WTC11 (cell line): ENCODE measurements at regions not wholly inside any gene's neighbourhood (a gene's known extent, or its start where the extent isn't known, plus 50 kb on each side); places are given as distances from the start of the nearest gene placed in this dataset.

Experiments
- ATAC-seq: fragments of 200-7000 bp; cut with Tn5 transposase; 2 replicates; pipeline ENCODE4 v1.10.0; 2021; ENCODE audit warnings: mild to moderate bottlenecking, moderate library complexity
- CTCF ChIA-PET: fragments of 300-600 bp; sonication (Branson Sonifier 250); formaldehyde crosslinking; loops from one replicate; lab custom pipeline; 2021; ENCODE audit warnings: antibody characterized with exemption; lab: Charles Lee
- POLR2A ChIA-PET: fragments of 350-600 bp; sonication (Branson Sonifier 250); formaldehyde crosslinking; loops from one replicate; lab custom pipeline; 2021; ENCODE audit warnings: antibody characterized with exemption; lab: Charles Lee
- DNase-seq: peaks from one replicate; pipeline ENCODE4 v3.0.0; 2021; ENCODE audit warnings: low spot score
- H3K27ac Mint-ChIP-seq: 2 replicates; pipeline ENCODE4 v1.8.0; 2021; ENCODE audit warnings: mixed read lengths
- H3K27me3 Mint-ChIP-seq: 2 replicates; pipeline ENCODE4 v1.8.0; 2021; ENCODE audit warnings: low read depth, mild to moderate bottlenecking, moderate library complexity, mixed read lengths
- H3K36me3 Mint-ChIP-seq: 2 replicates; pipeline ENCODE4 v1.8.0; 2021; ENCODE audit warnings: mixed read lengths
- H3K4me1 Mint-ChIP-seq: 2 replicates; pipeline ENCODE4 v1.8.0; 2022; ENCODE audit warnings: mixed read lengths
- H3K4me3 Mint-ChIP-seq: 2 replicates; pipeline ENCODE4 v1.8.0; 2021; ENCODE audit warnings: mild to moderate bottlenecking, moderate library complexity, mixed read lengths
- H3K9me3 Mint-ChIP-seq: 2 replicates; pipeline ENCODE4 v1.8.0; 2021; ENCODE audit warnings: mixed read lengths
- CBFB ChIP-seq: sonication (generic); formaldehyde crosslinking; IDR thresholded peaks from 2 replicates; pipeline ENCODE4 v1.8.1; 2022; ENCODE audit warnings: mild to moderate bottlenecking, low read depth, missing genetic modification reagents
- ETV6 ChIP-seq: sonication (generic); formaldehyde crosslinking; IDR thresholded peaks from 2 replicates; pipeline ENCODE4 v1.8.1; 2022; ENCODE audit warnings: mild to moderate bottlenecking, missing genetic modification reagents
- JAZF1 ChIP-seq: fragments of 250-450 bp; sonication (Bioruptor Pico); IDR thresholded peaks from 2 replicates; pipeline ENCODE4 v1.9.0; 2021; ENCODE audit warnings: moderate library complexity, mild to moderate bottlenecking, inconsistent platforms
- KAT7 ChIP-seq: sonication (generic); formaldehyde crosslinking; IDR thresholded peaks from 2 replicates; pipeline ENCODE4 v1.8.1; 2023; ENCODE audit warnings: missing genetic modification reagents, mild to moderate bottlenecking, borderline replicate concordance
- NR2C2 ChIP-seq: sonication (generic); formaldehyde crosslinking; IDR thresholded peaks from 2 replicates; pipeline ENCODE4 v1.8.0; 2022; ENCODE audit warnings: mild to moderate bottlenecking, missing genetic modification reagents
- NR3C1 ChIP-seq: sonication (generic); formaldehyde crosslinking; conservative IDR thresholded peaks from 2 replicates; pipeline ENCODE4 v1.8.1; 2023; ENCODE audit warnings: low read depth, mild to moderate bottlenecking, missing genetic modification reagents
- RORB ChIP-seq: fragments of 250-450 bp; sonication (Bioruptor Pico); IDR thresholded peaks from 2 replicates; pipeline ENCODE4 v1.9.0; 2021; ENCODE audit warnings: mild to moderate bottlenecking
- SP1 ChIP-seq: sonication (generic); formaldehyde crosslinking; conservative IDR thresholded peaks from 2 replicates; pipeline ENCODE4 v1.8.1; 2022; ENCODE audit warnings: missing genetic modification reagents
- TEAD1 ChIP-seq: sonication (generic); formaldehyde crosslinking; IDR thresholded peaks from 2 replicates; pipeline ENCODE4 v1.8.0; 2022; ENCODE audit warnings: mild to moderate bottlenecking, missing genetic modification reagents
- ZNF263 ChIP-seq: sonication (generic); formaldehyde crosslinking; IDR thresholded peaks from 2 replicates; pipeline ENCODE4 v1.8.1; 2022; ENCODE audit warnings: low read depth, mild to moderate bottlenecking, moderate library complexity, missing genetic modification reagents
- ZNF317 ChIP-seq: sonication (generic); formaldehyde crosslinking; IDR thresholded peaks from 2 replicates; pipeline ENCODE4 v1.8.1; 2023; ENCODE audit warnings: low read depth, mild to moderate bottlenecking, moderate library complexity, missing genetic modification reagents, borderline replicate concordance
- TF ChIP-seq, protein P1 (sequence below): sonication (generic); formaldehyde crosslinking; IDR thresholded peaks from 2 replicates; pipeline ENCODE4 v1.8.0; 2022; ENCODE audit warnings: missing genetic modification reagents
- TF ChIP-seq, protein P2 (sequence below): sonication (generic); formaldehyde crosslinking; IDR thresholded peaks from 2 replicates; pipeline ENCODE4 v1.8.1; 2022; ENCODE audit warnings: low read depth, missing genetic modification reagents, borderline replicate concordance
- TF ChIP-seq, protein P3 (sequence below): sonication (generic); formaldehyde crosslinking; IDR thresholded peaks from 2 replicates; pipeline ENCODE4 v1.8.0; 2023; ENCODE audit warnings: mild to moderate bottlenecking, missing genetic modification reagents
- TF ChIP-seq, protein P4 (sequence below): sonication (generic); formaldehyde crosslinking; IDR thresholded peaks from 2 replicates; pipeline ENCODE4 v1.8.0; 2022; ENCODE audit warnings: mild to moderate bottlenecking, missing genetic modification reagents
- TF ChIP-seq, protein P5 (sequence below): fragments of 200-600 bp; IDR thresholded peaks from 2 replicates; pipeline ENCODE4 v1.8.0; 2022; ENCODE audit warnings: antibody characterized with exemption
- TF ChIP-seq, protein P6 (sequence below): sonication (generic); formaldehyde crosslinking; IDR thresholded peaks from 2 replicates; pipeline ENCODE4 v1.8.1; 2023; ENCODE audit warnings: mild to moderate bottlenecking, missing genetic modification reagents

DNA sequence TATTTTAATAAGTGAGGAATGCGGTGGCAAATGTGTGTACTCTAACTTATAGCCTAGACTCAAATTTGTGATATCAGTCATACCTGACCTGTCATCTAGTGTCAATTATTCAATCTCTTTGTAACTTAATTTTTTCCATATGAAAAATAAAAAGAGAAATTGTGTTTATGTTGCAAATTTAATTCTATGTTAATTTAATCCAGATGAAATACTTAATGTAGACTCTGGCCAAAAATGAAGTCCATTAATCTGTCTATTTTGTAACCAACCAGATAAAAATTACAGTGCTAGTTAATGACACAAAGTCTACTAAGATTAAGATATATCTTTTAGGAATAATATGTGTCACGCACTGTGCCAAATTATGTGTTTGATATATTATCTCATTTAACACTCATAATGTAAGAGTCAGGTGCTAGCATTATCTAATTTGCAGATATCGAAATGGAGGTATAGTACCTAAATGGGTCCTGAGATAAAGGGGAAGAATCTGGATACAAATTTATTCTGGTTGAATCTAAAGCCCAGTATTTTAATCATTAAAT, 712.1 kb downstream of the KCTD16 start:
- no peak for ATAC-seq
- Mint-ChIP-seq H3K9me3 (no peaks in the 10 kb centered on the region), H3K36me3 (no peaks in the 10 kb centered on the region), H3K27me3 (no peaks in the 10 kb centered on the region; the same call in 1 of the 2 replicates), H3K4me3 (no peak overlapping the region), H3K27ac (no peak overlapping the region), H3K4me1 (no peaks in the 10 kb centered on the region)
- POLR2A ChIA-PET = no interaction called here
- DNase-seq = no peak
- TF ChIP-seq ETV6 = no peak
- TF ChIP-seq, protein P1, sequence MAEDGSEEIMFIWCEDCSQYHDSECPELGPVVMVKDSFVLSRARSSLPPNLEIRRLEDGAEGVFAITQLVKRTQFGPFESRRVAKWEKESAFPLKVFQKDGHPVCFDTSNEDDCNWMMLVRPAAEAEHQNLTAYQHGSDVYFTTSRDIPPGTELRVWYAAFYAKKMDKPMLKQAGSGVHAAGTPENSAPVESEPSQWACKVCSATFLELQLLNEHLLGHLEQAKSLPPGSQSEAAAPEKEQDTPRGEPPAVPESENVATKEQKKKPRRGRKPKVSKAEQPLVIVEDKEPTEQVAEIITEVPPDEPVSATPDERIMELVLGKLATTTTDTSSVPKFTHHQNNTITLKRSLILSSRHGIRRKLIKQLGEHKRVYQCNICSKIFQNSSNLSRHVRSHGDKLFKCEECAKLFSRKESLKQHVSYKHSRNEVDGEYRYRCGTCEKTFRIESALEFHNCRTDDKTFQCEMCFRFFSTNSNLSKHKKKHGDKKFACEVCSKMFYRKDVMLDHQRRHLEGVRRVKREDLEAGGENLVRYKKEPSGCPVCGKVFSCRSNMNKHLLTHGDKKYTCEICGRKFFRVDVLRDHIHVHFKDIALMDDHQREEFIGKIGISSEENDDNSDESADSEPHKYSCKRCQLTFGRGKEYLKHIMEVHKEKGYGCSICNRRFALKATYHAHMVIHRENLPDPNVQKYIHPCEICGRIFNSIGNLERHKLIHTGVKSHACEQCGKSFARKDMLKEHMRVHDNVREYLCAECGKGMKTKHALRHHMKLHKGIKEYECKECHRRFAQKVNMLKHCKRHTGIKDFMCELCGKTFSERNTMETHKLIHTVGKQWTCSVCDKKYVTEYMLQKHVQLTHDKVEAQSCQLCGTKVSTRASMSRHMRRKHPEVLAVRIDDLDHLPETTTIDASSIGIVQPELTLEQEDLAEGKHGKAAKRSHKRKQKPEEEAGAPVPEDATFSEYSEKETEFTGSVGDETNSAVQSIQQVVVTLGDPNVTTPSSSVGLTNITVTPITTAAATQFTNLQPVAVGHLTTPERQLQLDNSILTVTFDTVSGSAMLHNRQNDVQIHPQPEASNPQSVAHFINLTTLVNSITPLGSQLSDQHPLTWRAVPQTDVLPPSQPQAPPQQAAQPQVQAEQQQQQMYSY (CRISPR knock-in tag) = no peak
- TF ChIP-seq NR3C1 = no peak
- no peak for TF ChIP-seq TEAD1 (CRISPR knock-in tag)
- no peak for TF ChIP-seq CBFB (CRISPR knock-in tag)
- no peak for TF ChIP-seq ZNF263 (CRISPR knock-in tag)
- TF ChIP-seq, protein P2, sequence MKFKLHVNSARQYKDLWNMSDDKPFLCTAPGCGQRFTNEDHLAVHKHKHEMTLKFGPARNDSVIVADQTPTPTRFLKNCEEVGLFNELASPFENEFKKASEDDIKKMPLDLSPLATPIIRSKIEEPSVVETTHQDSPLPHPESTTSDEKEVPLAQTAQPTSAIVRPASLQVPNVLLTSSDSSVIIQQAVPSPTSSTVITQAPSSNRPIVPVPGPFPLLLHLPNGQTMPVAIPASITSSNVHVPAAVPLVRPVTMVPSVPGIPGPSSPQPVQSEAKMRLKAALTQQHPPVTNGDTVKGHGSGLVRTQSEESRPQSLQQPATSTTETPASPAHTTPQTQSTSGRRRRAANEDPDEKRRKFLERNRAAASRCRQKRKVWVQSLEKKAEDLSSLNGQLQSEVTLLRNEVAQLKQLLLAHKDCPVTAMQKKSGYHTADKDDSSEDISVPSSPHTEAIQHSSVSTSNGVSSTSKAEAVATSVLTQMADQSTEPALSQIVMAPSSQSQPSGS (CRISPR knock-in tag) = no peak
- no peak for TF ChIP-seq JAZF1 (CRISPR knock-in tag)
- TF ChIP-seq, protein P3, sequence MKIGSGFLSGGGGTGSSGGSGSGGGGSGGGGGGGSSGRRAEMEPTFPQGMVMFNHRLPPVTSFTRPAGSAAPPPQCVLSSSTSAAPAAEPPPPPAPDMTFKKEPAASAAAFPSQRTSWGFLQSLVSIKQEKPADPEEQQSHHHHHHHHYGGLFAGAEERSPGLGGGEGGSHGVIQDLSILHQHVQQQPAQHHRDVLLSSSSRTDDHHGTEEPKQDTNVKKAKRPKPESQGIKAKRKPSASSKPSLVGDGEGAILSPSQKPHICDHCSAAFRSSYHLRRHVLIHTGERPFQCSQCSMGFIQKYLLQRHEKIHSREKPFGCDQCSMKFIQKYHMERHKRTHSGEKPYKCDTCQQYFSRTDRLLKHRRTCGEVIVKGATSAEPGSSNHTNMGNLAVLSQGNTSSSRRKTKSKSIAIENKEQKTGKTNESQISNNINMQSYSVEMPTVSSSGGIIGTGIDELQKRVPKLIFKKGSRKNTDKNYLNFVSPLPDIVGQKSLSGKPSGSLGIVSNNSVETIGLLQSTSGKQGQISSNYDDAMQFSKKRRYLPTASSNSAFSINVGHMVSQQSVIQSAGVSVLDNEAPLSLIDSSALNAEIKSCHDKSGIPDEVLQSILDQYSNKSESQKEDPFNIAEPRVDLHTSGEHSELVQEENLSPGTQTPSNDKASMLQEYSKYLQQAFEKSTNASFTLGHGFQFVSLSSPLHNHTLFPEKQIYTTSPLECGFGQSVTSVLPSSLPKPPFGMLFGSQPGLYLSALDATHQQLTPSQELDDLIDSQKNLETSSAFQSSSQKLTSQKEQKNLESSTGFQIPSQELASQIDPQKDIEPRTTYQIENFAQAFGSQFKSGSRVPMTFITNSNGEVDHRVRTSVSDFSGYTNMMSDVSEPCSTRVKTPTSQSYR (CRISPR knock-in tag) = no peak
- TF ChIP-seq NR2C2 (CRISPR knock-in tag) = no peak
- no peak for TF ChIP-seq SP1 (CRISPR knock-in tag)
- TF ChIP-seq ZNF317 (CRISPR knock-in tag) = no peak
- TF ChIP-seq KAT7 (CRISPR knock-in tag) = no peak
- TF ChIP-seq, protein P4, sequence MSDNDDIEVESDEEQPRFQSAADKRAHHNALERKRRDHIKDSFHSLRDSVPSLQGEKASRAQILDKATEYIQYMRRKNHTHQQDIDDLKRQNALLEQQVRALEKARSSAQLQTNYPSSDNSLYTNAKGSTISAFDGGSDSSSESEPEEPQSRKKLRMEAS (CRISPR knock-in tag) = no peak
- TF ChIP-seq, protein P5, sequence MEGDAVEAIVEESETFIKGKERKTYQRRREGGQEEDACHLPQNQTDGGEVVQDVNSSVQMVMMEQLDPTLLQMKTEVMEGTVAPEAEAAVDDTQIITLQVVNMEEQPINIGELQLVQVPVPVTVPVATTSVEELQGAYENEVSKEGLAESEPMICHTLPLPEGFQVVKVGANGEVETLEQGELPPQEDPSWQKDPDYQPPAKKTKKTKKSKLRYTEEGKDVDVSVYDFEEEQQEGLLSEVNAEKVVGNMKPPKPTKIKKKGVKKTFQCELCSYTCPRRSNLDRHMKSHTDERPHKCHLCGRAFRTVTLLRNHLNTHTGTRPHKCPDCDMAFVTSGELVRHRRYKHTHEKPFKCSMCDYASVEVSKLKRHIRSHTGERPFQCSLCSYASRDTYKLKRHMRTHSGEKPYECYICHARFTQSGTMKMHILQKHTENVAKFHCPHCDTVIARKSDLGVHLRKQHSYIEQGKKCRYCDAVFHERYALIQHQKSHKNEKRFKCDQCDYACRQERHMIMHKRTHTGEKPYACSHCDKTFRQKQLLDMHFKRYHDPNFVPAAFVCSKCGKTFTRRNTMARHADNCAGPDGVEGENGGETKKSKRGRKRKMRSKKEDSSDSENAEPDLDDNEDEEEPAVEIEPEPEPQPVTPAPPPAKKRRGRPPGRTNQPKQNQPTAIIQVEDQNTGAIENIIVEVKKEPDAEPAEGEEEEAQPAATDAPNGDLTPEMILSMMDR = no peak
- TF ChIP-seq, protein P6, sequence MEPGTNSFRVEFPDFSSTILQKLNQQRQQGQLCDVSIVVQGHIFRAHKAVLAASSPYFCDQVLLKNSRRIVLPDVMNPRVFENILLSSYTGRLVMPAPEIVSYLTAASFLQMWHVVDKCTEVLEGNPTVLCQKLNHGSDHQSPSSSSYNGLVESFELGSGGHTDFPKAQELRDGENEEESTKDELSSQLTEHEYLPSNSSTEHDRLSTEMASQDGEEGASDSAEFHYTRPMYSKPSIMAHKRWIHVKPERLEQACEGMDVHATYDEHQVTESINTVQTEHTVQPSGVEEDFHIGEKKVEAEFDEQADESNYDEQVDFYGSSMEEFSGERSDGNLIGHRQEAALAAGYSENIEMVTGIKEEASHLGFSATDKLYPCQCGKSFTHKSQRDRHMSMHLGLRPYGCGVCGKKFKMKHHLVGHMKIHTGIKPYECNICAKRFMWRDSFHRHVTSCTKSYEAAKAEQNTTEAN (CRISPR knock-in tag) = no peak
- no peak for TF ChIP-seq RORB (CRISPR knock-in tag)
- CTCF ChIA-PET = no interaction called here
